RKO (cell line): ENCODE measurements at regions not wholly inside any gene's neighbourhood (a gene's known extent, or its start where the extent isn't known, plus 50 kb on each side); places are given as distances from the start of the nearest gene placed in this dataset.
A peak's percentile ranks its signal among the peaks of the same experiment; 100 is the strongest.

Experiments used
- DNase-seq: peaks from one replicate; pipeline ENCODE4 v3.0.0-alpha.2; 2016; ENCODE audit warnings: low spot score

- DNase-seq, result no peak
These were observed 97.8 kb upstream of the SLC44A1 start for GRCh38 chr9:105146677-105147076.

- DNase-seq, result no peak
These were observed 97.2 kb upstream of the SLC44A1 start for GRCh38 chr9:105147110-105147871.

- no peak for DNase-seq
These were observed 96.0 kb upstream of the SLC44A1 start for GRCh38 chr9:105148328-105149006.

GRCh38 chr9:105150991-105151685 is 93.3 kb upstream of the SLC44A1 start:
- peak; percentile 40 for DNase-seq

- no peak for DNase-seq
These were observed 92.8 kb upstream of the SLC44A1 start for GRCh38 chr9:105151686-105151995.

DNA sequence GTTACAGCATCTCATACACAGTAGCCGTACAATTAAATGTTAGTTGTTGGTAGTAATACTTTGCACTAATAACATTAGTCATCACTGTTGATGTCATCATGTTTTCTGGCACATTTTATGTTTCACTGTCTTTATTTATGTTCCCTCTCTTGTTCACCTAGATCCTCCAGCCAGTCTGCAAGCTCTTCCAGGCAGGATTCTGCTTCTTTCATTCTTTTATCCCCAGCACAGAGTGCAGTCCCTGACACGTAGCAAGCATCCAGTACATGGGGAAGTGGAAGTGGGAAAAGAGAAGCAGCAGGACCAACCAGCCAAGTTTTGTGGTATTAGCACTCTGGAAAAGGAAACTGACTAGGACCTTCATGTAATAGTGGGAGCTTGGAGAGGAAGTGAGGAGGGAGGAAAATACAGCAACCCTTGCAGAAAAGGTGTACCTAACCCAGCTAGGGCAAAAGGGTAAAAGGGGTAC is 89.7 kb upstream of the SLC44A1 start:
- DNase-seq, result peak; percentile 26

DNA sequence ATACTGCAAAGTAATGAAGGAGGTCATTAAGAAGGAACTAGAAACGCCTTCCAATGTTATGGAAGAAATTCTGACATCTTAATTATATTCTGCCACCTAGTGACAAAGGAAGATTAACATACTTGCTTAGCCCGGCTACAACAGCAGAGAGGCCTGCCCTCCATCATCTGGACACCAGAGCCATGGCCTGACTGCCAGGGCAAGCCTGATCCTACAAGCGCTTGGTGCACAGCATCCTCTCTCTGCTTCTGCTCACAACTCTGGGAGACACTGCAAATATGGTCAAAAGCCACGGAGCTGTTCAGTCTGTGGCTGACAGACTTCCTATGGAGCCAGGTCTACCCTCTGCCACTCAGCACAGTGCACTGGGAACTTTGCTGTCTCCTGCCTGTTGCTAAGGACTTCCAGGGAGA is 87.3 kb upstream of the SLC44A1 start:
- DNase-seq, result peak; percentile 87

GRCh38 chr9:105158020-105158419 is 86.4 kb upstream of the SLC44A1 start:
- no peak for DNase-seq

GRCh38 chr9:105158898-105159297 is 85.6 kb upstream of the SLC44A1 start:
- no peak for DNase-seq

DNA sequence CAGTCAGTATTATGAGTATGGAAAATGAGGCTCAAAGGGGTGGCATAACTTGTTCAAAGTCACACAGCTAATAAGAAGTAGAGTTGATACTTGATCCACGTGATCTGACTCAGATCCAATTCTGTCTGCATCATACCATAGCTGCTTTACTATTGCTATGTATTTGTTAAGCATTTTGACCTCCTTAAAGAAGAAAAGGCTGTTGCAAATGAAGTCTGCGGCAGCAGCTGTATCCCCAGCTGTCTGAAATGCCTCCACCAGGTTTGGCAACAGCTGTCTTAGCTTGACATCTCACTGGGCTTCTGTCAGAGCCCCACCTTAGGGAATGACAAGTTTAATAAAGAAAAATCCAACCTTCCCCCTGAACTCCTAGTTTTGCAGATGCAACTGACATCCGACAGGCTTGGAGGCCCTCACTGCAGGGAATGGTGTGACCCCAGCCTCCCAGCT is 75.6 kb upstream of the SLC44A1 start:
- DNase-seq, result peak; percentile 26

GRCh38 chr9:105171076-105171475 is 73.4 kb upstream of the SLC44A1 start:
- DNase-seq, result no peak

DNA sequence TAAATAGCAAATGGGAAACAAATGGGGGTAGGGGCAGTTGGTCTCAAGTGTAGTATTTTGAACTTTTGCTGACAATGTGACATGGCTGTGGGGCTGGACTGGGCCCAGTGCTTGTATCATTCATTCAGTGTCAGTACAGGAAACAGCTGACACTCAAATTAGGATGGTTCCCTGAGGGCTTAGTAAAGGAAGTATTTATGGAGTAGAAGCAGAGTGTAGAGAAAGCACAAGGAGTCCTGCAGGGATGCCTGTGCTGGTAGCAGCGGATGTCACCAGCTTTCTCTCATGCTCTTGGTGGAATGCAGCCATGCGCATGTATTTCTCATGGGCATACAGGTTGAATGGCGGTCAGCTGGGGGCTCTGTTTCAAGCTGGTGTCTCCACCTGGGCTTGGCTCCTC is 72.9 kb upstream of the SLC44A1 start:
- DNase-seq, result no peak

DNA sequence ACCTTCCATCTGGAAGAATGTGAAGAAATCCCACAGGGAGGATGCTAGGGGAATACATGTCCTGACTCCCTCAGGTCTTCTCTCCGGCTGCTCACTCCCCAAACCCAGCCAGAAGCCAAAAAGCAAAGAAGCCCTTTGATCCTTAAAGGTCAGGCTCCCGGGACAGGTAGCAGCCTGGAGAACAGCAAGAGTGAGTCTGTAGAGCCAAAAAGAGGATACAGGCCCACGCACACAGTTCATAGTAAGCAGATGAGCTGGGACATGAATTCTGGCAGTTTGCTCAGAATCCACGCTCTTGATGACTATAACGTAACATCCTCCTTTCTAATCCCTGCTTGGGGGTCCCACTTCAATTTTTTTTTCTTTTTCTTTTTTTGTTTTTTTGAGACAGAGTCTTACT is 72.0 kb upstream of the SLC44A1 start:
- no peak for DNase-seq

GRCh38 chr9:105173306-105173705 is 71.1 kb upstream of the SLC44A1 start:
- DNase-seq, result no peak

- no peak for DNase-seq
These were observed 70.6 kb upstream of the SLC44A1 start for GRCh38 chr9:105173826-105174225.

DNA sequence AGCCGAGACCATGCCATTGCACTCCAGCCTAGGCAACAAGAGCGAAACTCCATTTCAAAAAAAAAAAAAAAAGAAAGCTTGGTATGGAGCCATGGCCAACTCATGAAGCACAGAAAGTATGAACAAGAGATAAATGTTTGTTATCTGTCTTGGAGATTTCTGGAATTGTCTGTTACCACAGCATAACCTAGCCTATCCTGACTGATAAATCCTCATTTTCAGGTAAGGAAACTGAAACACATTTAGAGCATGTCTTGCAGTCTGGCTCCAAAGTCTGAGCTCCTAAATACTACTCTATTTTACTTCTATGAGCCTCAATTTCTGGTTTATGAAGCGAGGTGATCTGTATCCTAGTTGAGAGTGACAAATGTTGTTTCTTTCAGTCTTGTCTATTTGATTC is 68.3 kb upstream of the SLC44A1 start:
- DNase-seq, result no peak

DNA sequence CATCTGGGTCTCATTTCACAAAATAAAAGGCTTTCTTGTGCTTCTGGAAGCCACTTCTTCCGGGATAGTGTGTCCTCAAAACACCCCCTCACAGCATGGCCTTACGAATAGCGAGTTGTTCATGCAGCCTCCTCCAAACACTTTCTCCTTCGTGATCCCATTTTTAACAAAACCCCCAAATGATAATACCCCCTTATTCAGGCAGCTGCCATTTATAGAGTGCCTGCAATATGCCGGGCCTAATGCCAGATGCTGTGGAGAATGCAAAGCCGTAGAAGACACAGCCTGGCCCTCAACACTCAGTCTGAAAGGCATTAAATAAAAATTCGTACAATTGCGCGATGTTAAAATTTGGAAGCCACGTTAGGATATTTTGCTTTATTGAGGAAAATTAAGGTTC is 66.4 kb upstream of the SLC44A1 start:
- DNase-seq, result no peak

DNA sequence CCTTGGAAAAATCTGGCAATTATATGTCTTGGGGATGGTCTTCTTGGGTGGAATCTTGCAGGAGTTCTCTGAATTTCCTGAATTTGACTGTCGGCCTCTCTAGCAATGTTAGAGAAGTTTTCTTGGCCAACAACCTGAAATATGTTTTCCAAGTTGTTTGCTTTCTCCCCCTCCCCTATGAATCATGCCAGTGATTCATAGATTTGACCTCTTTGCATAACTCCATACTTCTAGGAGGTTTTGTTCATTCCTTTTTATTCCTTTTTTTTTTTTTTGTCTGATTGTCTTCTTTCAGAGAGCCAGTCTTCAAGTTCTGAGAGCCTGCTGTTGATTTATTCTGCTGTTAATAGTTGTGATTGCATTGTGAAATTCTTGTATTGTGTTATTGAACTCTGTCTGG is 56.7 kb upstream of the SLC44A1 start:
- peak; percentile 11 for DNase-seq

DNA sequence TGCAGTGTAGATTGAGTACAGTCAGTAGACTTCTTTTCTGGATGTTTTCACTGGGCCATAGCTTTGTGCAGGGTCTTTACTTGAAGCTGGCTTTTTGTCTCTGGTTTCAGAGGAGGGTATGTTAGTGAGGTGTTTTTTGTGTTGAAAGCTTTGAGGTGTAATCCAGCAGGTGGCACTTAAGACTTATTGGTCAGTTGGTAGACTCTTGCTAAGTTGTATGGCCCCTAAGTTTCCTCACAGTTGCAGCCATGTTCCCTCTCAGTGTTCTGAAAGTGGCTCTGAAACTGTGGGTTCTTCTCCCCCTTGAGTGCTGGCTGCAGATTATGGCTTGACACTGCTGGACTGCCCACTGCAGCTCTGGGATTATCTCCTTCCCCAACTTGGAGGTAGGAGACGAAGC is 55.7 kb upstream of the SLC44A1 start:
- no peak for DNase-seq

DNA sequence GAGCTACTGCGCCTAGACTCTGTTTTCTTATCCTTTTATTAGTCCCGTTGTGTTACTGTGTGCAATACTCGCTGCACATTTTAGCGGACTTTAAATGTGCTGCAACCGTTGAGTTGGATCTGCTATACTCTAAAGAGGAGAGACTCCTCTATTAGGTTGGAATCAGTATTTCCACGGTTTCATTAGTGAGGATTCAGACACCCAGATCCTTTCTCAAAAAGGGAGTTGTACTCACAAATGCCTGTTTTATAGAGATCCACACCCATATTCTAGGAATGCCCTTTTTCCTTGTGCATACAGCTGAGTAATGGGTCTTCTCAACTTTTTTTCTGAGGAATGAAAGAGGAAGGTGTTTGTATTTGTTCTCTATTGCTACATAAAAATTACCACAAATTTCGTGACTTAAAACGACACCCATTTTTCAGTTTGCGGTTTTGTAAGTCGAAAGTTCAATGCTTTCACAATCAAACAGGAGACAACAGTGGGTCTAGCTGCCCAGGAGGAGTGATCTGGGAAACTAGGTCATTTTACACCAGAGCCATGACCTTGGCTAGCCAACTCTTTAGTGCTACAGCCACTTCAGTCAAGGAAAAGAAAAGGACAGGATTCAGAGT is 52.8 kb upstream of the SLC44A1 start:
- no peak for DNase-seq

GRCh38 chr9:105193560-105193959 is 50.9 kb upstream of the SLC44A1 start:
- no peak for DNase-seq

GRCh38 chr9:105194234-105194633 is 50.2 kb upstream of the SLC44A1 start:
- DNase-seq, result no peak
